ENCODE measurements at regions not wholly inside any gene's neighbourhood (a gene's known extent, or its start where the extent isn't known, plus 50 kb on each side); places are given as distances from the start of the nearest gene placed in this dataset.

DNA sequence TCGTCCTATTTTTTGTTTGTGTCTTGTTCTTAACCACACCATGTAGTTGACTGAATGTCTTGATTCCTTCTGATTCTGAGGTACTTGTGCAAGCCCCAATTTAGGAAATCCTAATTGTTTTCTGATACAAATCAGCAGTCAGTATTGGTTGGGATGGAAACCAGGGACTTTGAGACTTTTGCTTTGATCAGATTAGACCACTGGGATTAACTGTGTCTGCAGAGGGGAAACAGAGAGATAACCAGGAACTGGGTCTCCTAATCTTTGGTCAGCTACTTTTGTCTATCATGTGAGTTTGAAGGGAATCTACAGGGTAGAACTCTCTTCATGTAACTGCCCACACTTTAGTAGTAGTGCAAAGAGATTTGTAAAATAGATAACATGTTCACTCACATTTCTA, 173.8 kb upstream of the POC5 start:
- TF ChIP-seq POLR2A (IDR thresholded peaks at IDR 0.05; ENCODE audit: low read depth, low read length) (no peak), SIN3A (IDR thresholded peaks at IDR 0.05; ENCODE audit: low read depth, low read length) (no peak), POLR2AphosphoS2 (IDR thresholded peaks at IDR 0.05; ENCODE audit: low read depth, low read length) (no peak), NR2C2 (IDR thresholded peaks at IDR 0.05; ENCODE audit: borderline replicate concordance, control insufficient read depth, insufficient read length, low read depth) (no peak), TCF12 (IDR thresholded peaks at IDR 0.05; ENCODE audit: low read depth, low read length) (no peak), IKZF2 (IDR thresholded peaks at IDR 0.05) (no peak), MAX (IDR thresholded peaks at IDR 0.05; ENCODE audit: low read depth, low read length) (no peak), SIX5 (IDR thresholded peaks at IDR 0.05; ENCODE audit: low read depth, low read length, severe bottlenecking) (no peak), YBX1 (IDR thresholded peaks at IDR 0.05) (no peak), CTCF (IDR thresholded peaks at IDR 0.05 in 2 of 3, conservative IDR thresholded peaks at IDR 0.05 in 1 of 3; ENCODE audit: control insufficient read depth in 2 of 3, extremely low read depth in 1 of 3, insufficient read depth in 1 of 3, low read depth in 3 of 3, low read length in 3 of 3) (no peak)
- TF ChIP-seq, protein P1, sequence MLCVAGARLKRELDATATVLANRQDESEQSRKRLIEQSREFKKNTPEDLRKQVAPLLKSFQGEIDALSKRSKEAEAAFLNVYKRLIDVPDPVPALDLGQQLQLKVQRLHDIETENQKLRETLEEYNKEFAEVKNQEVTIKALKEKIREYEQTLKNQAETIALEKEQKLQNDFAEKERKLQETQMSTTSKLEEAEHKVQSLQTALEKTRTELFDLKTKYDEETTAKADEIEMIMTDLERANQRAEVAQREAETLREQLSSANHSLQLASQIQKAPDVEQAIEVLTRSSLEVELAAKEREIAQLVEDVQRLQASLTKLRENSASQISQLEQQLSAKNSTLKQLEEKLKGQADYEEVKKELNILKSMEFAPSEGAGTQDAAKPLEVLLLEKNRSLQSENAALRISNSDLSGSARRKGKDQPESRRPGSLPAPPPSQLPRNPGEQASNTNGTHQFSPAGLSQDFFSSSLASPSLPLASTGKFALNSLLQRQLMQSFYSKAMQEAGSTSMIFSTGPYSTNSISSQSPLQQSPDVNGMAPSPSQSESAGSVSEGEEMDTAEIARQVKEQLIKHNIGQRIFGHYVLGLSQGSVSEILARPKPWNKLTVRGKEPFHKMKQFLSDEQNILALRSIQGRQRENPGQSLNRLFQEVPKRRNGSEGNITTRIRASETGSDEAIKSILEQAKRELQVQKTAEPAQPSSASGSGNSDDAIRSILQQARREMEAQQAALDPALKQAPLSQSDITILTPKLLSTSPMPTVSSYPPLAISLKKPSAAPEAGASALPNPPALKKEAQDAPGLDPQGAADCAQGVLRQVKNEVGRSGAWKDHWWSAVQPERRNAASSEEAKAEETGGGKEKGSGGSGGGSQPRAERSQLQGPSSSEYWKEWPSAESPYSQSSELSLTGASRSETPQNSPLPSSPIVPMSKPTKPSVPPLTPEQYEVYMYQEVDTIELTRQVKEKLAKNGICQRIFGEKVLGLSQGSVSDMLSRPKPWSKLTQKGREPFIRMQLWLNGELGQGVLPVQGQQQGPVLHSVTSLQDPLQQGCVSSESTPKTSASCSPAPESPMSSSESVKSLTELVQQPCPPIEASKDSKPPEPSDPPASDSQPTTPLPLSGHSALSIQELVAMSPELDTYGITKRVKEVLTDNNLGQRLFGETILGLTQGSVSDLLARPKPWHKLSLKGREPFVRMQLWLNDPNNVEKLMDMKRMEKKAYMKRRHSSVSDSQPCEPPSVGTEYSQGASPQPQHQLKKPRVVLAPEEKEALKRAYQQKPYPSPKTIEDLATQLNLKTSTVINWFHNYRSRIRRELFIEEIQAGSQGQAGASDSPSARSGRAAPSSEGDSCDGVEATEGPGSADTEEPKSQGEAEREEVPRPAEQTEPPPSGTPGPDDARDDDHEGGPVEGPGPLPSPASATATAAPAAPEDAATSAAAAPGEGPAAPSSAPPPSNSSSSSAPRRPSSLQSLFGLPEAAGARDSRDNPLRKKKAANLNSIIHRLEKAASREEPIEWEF (IDR thresholded peaks at IDR 0.05; ENCODE audit: insufficient replicate concordance, low read depth, low read length) = no peak
